HUES48 (cell line): ENCODE measurements at regions not wholly inside any gene's neighbourhood (a gene's known extent, or its start where the extent isn't known, plus 50 kb on each side); places are given as distances from the start of the nearest gene placed in this dataset.

Source experiments
- H3K27ac ChIP-seq: one replicate; pipeline ENCODE4 v1.7.0; 2013; ENCODE audit warnings: low read depth, low read length, inconsistent platforms
- H3K27me3 ChIP-seq: 2 replicates; pipeline ENCODE4 v1.6.1; 2013; ENCODE audit warnings: mild to moderate bottlenecking, low read length; ENCODE audit not compliant: control insufficient read depth, insufficient read depth
- H3K36me3 ChIP-seq: 2 replicates; pipeline ENCODE4 v1.6.1; 2013; ENCODE audit warnings: low read length; ENCODE audit not compliant: control insufficient read depth, insufficient read depth
- H3K4me1 ChIP-seq: 2 replicates; pipeline ENCODE4 v1.6.1; 2013; ENCODE audit warnings: mild to moderate bottlenecking, low read length; ENCODE audit not compliant: control insufficient read depth, insufficient read depth
- H3K4me3 ChIP-seq: 2 replicates; pipeline ENCODE4 v1.5.1; 2013; ENCODE audit warnings: mild to moderate bottlenecking, low read depth, low read length
- H3K9ac ChIP-seq: 2 replicates; pipeline ENCODE4 v1.6.1; 2013; ENCODE audit warnings: mild to moderate bottlenecking, low read depth, low read length, moderate library complexity
- H3K9me3 ChIP-seq: 2 replicates; pipeline ENCODE4 v1.6.1; 2013; ENCODE audit warnings: low read length; ENCODE audit not compliant: control insufficient read depth, insufficient read depth

DNA sequence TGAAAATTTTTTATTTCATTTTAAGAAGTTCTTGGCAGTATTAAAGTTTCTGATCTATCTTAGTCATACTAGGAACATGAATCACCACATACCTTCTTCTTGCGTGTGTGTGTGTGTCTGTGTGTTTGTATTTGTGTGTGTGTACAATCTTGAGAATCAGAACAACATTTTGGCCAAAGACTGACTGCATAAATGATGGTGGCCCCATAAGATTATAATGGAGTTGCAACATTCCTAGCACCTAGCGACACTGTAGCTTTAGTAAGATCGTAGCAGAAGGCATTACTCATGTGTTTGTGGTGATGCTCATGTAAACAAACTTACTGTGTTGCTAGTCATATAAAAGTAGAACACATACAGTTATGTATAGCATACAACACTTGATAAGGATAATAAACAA is 205.4 kb downstream of the FAM76B start:
- Histone ChIP-seq H3K36me3 (no peaks in the 10 kb centered on the region), H3K9me3 (no peaks in the 10 kb centered on the region), H3K27ac (no peak overlapping the region), H3K4me3 (no peak overlapping the region), H3K27me3 (no peaks in the 10 kb centered on the region), H3K4me1 (no peaks in the 10 kb centered on the region), H3K9ac (no peak overlapping the region)

DNA sequence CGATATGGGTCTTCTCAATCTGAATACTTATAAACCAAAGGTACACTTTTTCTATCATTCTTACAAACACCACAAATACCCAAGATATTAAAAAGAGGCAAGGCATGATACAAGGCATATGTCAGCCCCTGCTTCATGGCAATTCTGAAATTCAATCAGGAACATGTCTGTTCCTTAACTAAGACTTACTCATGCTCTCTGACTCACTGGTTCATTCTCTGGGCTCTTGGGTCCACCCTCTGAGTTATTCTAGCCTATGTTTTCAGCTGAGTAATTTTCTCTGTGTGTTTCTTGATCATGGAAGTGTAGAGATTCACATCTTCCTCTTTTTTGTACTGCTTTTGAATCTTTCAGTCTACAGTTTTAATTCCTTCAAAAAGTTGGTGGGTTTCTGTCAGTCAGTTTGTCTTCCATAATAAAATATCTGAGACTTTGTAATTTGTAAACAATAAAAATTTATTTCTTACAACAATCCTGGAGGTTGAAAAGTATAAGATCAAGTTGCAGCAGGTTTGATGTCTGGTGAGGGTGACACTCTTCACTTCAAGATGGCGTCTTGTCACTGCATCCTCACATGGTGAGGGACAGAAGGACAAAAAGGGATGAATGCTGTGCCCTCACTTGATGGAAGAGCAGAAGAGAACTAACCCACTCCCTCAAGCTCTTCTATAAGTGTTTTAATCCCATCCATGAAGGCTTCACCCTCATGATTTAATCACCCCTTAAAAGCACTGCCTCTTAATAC is 211.7 kb downstream of the FAM76B start:
- H3K36me3 ChIP-seq, result no peaks in the 10 kb centered on the region
- H3K4me3 ChIP-seq, result no peak overlapping the region
- no peak overlapping the region for H3K9ac ChIP-seq
- no peak overlapping the region for H3K27ac ChIP-seq
- H3K9me3 ChIP-seq, result no peaks in the 10 kb centered on the region
- no peaks in the 10 kb centered on the region for H3K27me3 ChIP-seq
- H3K4me1 ChIP-seq, result no peaks in the 10 kb centered on the region

DNA sequence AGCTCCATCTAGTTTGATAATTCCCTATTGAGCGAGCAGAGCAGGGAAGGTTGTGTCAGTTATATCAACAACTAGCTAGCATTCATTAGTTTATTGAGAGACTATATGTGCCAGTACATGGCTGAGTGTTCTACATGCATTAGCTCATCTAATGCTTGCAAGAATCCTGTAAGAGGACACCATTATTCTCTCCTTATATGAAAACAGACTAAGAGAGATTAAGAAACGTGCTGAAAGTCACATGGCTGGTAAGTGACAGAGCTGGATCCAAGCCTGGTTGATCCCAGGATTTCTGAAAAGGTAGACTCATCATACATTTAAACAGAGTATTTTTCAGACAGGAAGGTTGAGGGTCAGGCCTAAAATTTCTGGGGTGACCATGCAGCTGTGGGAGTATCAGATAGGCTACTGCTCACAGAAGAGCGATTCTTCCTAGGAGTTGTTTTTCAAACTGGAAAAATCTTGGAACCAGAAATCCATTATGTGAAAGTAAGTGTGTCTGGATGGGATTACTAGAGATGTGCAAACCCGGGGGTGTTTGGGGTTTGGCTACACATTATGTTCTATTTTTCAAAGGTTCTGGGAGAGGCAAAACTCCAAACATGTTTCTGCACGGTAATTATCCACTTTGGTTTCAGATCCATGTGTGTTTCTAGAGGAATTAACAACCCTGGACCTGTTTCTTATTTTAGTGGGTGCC is 213.3 kb downstream of the FAM76B start:
- Histone ChIP-seq H3K27me3 (no peaks in the 10 kb centered on the region), H3K27ac (no peak overlapping the region), H3K4me1 (no peaks in the 10 kb centered on the region), H3K36me3 (no peaks in the 10 kb centered on the region), H3K9me3 (no peaks in the 10 kb centered on the region), H3K9ac (no peak overlapping the region), H3K4me3 (no peak overlapping the region)

DNA sequence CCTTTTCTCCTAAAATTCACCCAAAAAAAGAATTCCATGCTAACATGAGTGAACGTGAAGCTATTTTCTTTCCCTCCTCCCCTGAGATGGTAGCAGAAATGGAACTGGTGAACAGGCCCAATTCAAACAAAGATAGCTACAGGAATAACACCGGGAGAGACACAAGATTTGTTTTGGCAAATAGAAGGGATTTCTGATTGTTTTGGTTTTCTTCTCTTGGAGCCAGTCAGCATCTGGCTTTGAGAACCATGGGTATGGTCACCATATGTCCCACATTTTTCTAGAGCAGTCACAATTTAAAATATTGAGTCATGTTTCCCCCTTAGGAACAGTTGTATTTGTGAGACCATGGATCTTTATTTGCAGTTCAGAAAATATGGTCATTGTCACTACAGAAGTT is 214.1 kb downstream of the FAM76B start:
- Histone ChIP-seq H3K27ac (no peak overlapping the region), H3K27me3 (no peaks in the 10 kb centered on the region), H3K9ac (no peak overlapping the region), H3K36me3 (no peaks in the 10 kb centered on the region), H3K9me3 (no peaks in the 10 kb centered on the region), H3K4me1 (no peaks in the 10 kb centered on the region), H3K4me3 (no peak overlapping the region)

DNA sequence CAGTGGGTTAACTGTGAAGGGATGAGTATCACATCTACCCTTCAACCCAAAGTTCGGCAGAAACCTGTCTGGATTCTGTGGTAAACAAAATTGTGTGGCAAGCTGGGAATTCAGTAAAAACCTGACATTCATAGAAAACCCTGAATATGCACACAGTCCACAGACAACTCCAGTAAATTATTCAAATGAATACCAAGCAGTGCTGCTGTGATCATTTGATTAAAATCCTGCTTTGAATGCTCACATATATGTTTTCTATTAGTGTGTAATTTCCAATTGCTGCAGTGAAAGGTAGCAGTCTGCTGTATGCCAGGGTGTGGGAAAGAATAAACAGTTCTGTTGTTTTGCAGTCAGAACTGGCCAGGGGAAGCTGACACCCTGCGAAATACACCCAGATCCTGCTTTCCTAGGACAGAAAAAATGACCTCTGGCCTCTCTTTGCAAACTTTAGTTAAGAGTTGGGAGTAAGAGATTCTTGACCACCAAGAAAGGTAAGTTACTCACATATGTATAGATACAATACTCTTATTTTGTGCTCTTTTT is 217.8 kb downstream of the FAM76B start:
- no peaks in the 10 kb centered on the region for H3K27me3 ChIP-seq
- H3K4me3 ChIP-seq, result no peak overlapping the region
- H3K9ac ChIP-seq, result no peak overlapping the region
- H3K4me1 ChIP-seq, result no peaks in the 10 kb centered on the region
- no peak overlapping the region for H3K27ac ChIP-seq
- peaks cover 15% of the 10 kb centered on the region for H3K9me3 ChIP-seq
- no peaks in the 10 kb centered on the region for H3K36me3 ChIP-seq

DNA sequence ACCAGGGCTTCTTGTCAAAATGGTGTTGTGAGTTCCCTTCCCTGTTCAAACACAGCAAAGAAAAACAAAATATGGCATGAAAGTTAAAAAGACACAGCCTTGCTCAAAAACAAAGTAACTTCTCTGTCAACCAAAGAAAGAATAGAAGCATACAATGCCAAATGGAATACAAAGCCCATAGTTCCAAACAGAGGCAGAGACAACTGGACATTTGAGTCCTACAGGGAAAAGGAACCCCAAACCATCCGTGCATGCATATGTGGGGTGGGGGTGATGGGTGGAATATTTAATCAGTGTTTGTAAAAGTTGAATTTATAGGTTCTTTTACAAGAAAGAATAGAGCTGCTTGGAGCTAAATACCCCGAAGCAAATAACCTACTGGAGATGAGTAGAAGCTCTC is 218.7 kb downstream of the FAM76B start:
- Histone ChIP-seq H3K36me3 (no peaks in the 10 kb centered on the region), H3K27ac (no peak overlapping the region), H3K4me1 (no peaks in the 10 kb centered on the region), H3K9ac (no peak overlapping the region), H3K9me3 (peaks cover 15% of the 10 kb centered on the region), H3K4me3 (no peak overlapping the region), H3K27me3 (no peaks in the 10 kb centered on the region)

DNA sequence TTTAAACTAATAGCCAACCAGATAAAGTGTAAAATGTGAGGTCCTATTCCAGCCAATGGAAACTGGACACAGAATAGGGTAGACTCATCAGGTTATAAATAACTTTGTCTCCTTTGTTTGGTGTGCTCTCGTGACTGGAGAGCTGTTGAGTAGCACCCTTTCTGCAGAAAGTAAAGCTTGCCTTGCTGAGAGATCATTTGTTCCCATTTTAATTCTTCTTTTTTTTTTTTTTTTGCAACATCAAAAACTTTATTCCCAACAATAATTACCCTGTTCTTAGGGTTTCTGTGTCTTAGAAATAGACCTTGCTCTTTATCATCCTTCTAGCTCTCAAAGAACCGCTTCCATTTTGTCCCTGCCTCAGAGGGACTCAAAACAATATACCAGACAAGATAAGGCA is 220.4 kb downstream of the FAM76B start:
- no peak overlapping the region for H3K9ac ChIP-seq
- no peaks in the 10 kb centered on the region for H3K27me3 ChIP-seq
- H3K9me3 ChIP-seq, result peaks cover 15% of the 10 kb centered on the region
- H3K36me3 ChIP-seq, result no peaks in the 10 kb centered on the region
- no peak overlapping the region for H3K4me3 ChIP-seq
- no peaks in the 10 kb centered on the region for H3K4me1 ChIP-seq
- H3K27ac ChIP-seq, result no peak overlapping the region

DNA sequence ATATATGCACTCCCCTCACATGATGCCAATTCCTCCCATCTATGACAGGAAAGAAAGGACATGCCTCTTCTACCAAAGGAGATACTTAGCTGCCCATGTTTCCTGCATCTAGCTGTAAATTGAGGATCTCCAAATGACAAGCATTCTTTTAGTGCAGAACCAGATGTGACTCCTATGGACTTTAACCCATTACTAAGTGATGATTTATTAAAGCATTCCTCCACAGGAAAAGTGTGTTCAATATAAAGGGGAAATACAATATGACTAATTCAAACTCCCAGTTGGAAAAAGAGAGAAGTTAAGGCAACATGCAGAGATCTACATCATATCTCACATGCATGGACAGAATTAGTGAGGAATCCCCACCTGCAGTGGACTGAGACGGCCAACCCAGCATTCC is 221.3 kb downstream of the FAM76B start:
- no peak overlapping the region for H3K4me3 ChIP-seq
- H3K9ac ChIP-seq, result no peak overlapping the region
- H3K36me3 ChIP-seq, result no peaks in the 10 kb centered on the region
- peaks cover 15% of the 10 kb centered on the region for H3K9me3 ChIP-seq
- H3K27me3 ChIP-seq, result no peaks in the 10 kb centered on the region
- no peak overlapping the region for H3K27ac ChIP-seq
- H3K4me1 ChIP-seq, result no peaks in the 10 kb centered on the region

DNA sequence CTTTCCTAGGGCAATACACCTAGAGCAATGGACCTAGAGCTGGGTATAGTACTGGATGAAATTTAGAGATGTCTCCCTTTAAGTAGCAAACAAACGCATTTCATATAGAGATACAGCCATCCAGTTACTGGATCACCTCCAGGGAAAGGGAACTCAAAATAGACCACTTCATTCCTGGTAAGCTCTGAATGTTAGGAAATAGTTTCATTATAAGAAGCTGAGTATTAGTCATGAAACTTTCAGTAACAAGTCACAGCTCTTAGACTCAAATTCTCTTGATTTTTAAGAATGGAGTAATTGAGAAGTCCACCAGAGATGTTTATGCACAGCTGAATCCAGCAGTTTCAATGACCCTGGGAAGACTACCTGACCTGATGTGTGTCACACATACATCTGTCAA is 221.9 kb downstream of the FAM76B start:
- no peak overlapping the region for H3K27ac ChIP-seq
- H3K36me3 ChIP-seq, result no peaks in the 10 kb centered on the region
- H3K9ac ChIP-seq, result no peak overlapping the region
- peaks cover 15% of the 10 kb centered on the region for H3K9me3 ChIP-seq
- no peak overlapping the region for H3K4me3 ChIP-seq
- H3K27me3 ChIP-seq, result no peaks in the 10 kb centered on the region
- H3K4me1 ChIP-seq, result no peaks in the 10 kb centered on the region

DNA sequence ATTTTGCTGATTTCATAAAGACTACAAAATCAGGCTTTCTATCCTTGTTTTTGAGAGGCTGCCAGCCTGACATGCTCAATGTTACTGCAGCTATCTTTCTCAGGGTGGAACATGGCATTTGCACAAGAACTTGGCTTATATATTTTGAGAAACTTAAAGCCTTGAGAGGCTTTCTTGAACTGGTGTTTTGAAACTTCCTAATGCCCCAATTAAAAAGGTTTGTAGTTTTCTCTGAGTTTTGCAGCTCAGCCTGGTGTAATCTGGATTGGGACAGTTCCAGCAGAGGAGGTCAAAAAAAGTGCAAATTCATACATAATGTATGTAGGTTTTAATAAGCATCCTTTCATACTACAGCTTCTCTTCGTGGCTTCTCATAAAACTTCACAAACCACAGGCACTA is 223.4 kb downstream of the FAM76B start:
- Histone ChIP-seq H3K4me3 (no peak overlapping the region), H3K27ac (no peak overlapping the region), H3K9me3 (peaks cover 15% of the 10 kb centered on the region), H3K4me1 (no peaks in the 10 kb centered on the region), H3K36me3 (no peaks in the 10 kb centered on the region), H3K9ac (no peak overlapping the region), H3K27me3 (no peaks in the 10 kb centered on the region)

DNA sequence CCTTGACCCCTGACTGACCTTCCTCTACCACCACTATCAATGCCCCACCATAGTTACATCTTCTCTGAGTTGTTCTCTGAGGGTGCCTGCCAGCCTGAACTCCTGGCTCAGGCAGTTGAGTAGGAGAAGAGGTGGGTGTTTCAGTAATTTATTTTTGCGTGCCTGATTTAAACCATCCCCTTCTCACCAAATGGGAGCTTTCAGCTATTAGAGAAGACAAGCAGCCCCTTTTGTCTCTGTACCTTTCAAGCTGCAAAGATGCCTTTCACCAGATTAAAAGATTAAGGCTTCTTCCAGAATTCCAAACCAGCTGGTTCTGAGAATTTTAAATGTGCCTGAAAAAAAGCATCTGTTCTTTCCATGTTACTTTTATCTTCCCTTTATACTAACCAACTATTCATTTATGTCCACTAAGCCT is 223.8 kb downstream of the FAM76B start:
- Histone ChIP-seq H3K4me1 (no peaks in the 10 kb centered on the region), H3K36me3 (no peaks in the 10 kb centered on the region)

More for the DNA sequence above, 223.8 kb downstream of the FAM76B start:
- no peaks in the 10 kb centered on the region for H3K27me3 ChIP-seq
- H3K9ac ChIP-seq, result no peak overlapping the region
- no peak overlapping the region for H3K4me3 ChIP-seq
- H3K9me3 ChIP-seq, result peaks cover 15% of the 10 kb centered on the region
- no peak overlapping the region for H3K27ac ChIP-seq
